Activated T-helper 1 cell treated with anti-CD3 and anti-CD28 coated beads, Interleukin-12 subunit alpha, Interleukin-12 subunit beta, Interleukin-2, Interleukin-4 antibody, amounts not matched to agents 30 ng/mL and 10 ng/mL and 1 ng/mL, durations not matched to agents 14 hours and 24 hours and 36 hours (primary cell): ENCODE measurements at regions not wholly inside any gene's neighbourhood (a gene's known extent, or its start where the extent isn't known, plus 50 kb on each side); places are given as distances from the start of the nearest gene placed in this dataset.

Source experiments
- DNase-seq: peaks from one replicate; pipeline ENCODE4 v3.0.0; 2021; ENCODE audit warnings: low spot score
- H3K27ac Mint-ChIP-seq: one replicate; pipeline ENCODE4 v1.8.0; 2021; ENCODE audit warnings: mild to moderate bottlenecking, mixed read lengths
- H3K27me3 Mint-ChIP-seq: one replicate; pipeline ENCODE4 v1.8.0; 2022; ENCODE audit warnings: mild to moderate bottlenecking, moderate library complexity, mixed read lengths; ENCODE audit not compliant: insufficient read depth
- H3K36me3 Mint-ChIP-seq: one replicate; pipeline ENCODE4 v1.8.0; 2021; ENCODE audit warnings: low read depth, mixed read lengths
- H3K4me1 Mint-ChIP-seq: one replicate; pipeline ENCODE4 v1.8.0; 2021; ENCODE audit warnings: low read depth, mixed read lengths
- H3K4me3 Mint-ChIP-seq: one replicate; pipeline ENCODE4 v1.8.0; 2021; ENCODE audit warnings: mild to moderate bottlenecking, moderate library complexity, mixed read lengths
- H3K9me3 Mint-ChIP-seq: one replicate; pipeline ENCODE4 v1.8.0; 2021; ENCODE audit warnings: mixed read lengths
- intact Hi-C: fragments of 100-400 bp; cut with micrococcal nuclease; formaldehyde crosslinking; loops from one replicate; pipeline ENCODE4 v1.15.1; 2024

GRCh38 chr17:12250973-12251372, 230.3 kb downstream of the MAP2K4 start:
- intact Hi-C loops = no loop called here
- Mint-ChIP-seq H3K4me3 (no peak overlapping the region), H3K27ac (no peak overlapping the region), H3K36me3 (no peaks in the 10 kb centered on the region), H3K9me3 (no peaks in the 10 kb centered on the region), H3K4me1 (no peaks in the 10 kb centered on the region), H3K27me3 (no peaks in the 10 kb centered on the region)
- DNase-seq = no peak

GRCh38 chr17:12252462-12252861, 231.8 kb downstream of the MAP2K4 start:
- H3K36me3 Mint-ChIP-seq = no peaks in the 10 kb centered on the region
- intact Hi-C loops = no loop called here
- no peak overlapping the region for H3K27ac Mint-ChIP-seq
- no peak overlapping the region for H3K4me3 Mint-ChIP-seq
- no peak for DNase-seq
- peaks cover 2% of the 10 kb centered on the region for H3K27me3 Mint-ChIP-seq
- H3K9me3 Mint-ChIP-seq = no peaks in the 10 kb centered on the region
- no peaks in the 10 kb centered on the region for H3K4me1 Mint-ChIP-seq

GRCh38 chr17:12254460-12254859, 233.8 kb downstream of the MAP2K4 start:
- intact Hi-C loops = no loop called here
- Mint-ChIP-seq H3K36me3 (no peaks in the 10 kb centered on the region), H3K27ac (no peak overlapping the region), H3K9me3 (no peaks in the 10 kb centered on the region), H3K4me1 (no peaks in the 10 kb centered on the region), H3K27me3 (peaks cover 2% of the 10 kb centered on the region), H3K4me3 (no peak overlapping the region)
- DNase-seq = no peak

- Mint-ChIP-seq H3K9me3 (peaks cover 6% of the 10 kb centered on the region), H3K27ac (no peak overlapping the region), H3K36me3 (no peaks in the 10 kb centered on the region), H3K4me3 (no peak overlapping the region), H3K4me1 (no peaks in the 10 kb centered on the region), H3K27me3 (peaks cover 2% of the 10 kb centered on the region)
- intact Hi-C loops = loop anchor here (5.0 kb wide), 1 partner anchor 746 kb away; no protein-coding TSS in a partner anchor
- DNase-seq = no peak
Observed at GRCh38 chr17:12256380-12256995, 235.8 kb downstream of the MAP2K4 start.

GRCh38 chr17:12257176-12257575, 236.5 kb downstream of the MAP2K4 start:
- peaks cover 13% of the 10 kb centered on the region for H3K9me3 Mint-ChIP-seq
- intact Hi-C loops = loop anchor here (5.0 kb wide), 1 partner anchor 745 kb away; no protein-coding TSS in a partner anchor
- H3K4me3 Mint-ChIP-seq = no peak overlapping the region

GRCh38 chr17:12261354-12261753, 240.7 kb downstream of the MAP2K4 start:
- intact Hi-C loops = no loop called here

More at GRCh38 chr17:12257176-12257575, 236.5 kb downstream of the MAP2K4 start:
- no peaks in the 10 kb centered on the region for H3K36me3 Mint-ChIP-seq
- peaks cover 2% of the 10 kb centered on the region for H3K27me3 Mint-ChIP-seq
- H3K4me1 Mint-ChIP-seq = no peaks in the 10 kb centered on the region
- DNase-seq = no peak
- no peak overlapping the region for H3K27ac Mint-ChIP-seq

GRCh38 chr17:12269751-12270150, 249.1 kb downstream of the MAP2K4 start:
- no peak for DNase-seq
- H3K4me3 Mint-ChIP-seq = no peak overlapping the region
- H3K4me1 Mint-ChIP-seq = no peaks in the 10 kb centered on the region
- no peaks in the 10 kb centered on the region for H3K36me3 Mint-ChIP-seq
- no peak overlapping the region for H3K27ac Mint-ChIP-seq
- intact Hi-C loops = no loop called here
- no peaks in the 10 kb centered on the region for H3K27me3 Mint-ChIP-seq
- H3K9me3 Mint-ChIP-seq = peaks cover 17% of the 10 kb centered on the region

More at GRCh38 chr17:12261354-12261753, 240.7 kb downstream of the MAP2K4 start:
- no peaks in the 10 kb centered on the region for H3K36me3 Mint-ChIP-seq
- H3K4me3 Mint-ChIP-seq = no peak overlapping the region
- DNase-seq = no peak
- peaks cover 16% of the 10 kb centered on the region for H3K9me3 Mint-ChIP-seq
- H3K27me3 Mint-ChIP-seq = peaks cover 2% of the 10 kb centered on the region
- H3K4me1 Mint-ChIP-seq = no peaks in the 10 kb centered on the region
- H3K27ac Mint-ChIP-seq = no peak overlapping the region

GRCh38 chr17:12277827-12278226, 257.1 kb downstream of the MAP2K4 start:
- no peaks in the 10 kb centered on the region for H3K27me3 Mint-ChIP-seq
- H3K4me3 Mint-ChIP-seq = no peak overlapping the region
- peaks cover 18% of the 10 kb centered on the region for H3K9me3 Mint-ChIP-seq
- H3K4me1 Mint-ChIP-seq = no peaks in the 10 kb centered on the region
- no peak overlapping the region for H3K27ac Mint-ChIP-seq
- intact Hi-C loops = no loop called here
- no peak for DNase-seq
- no peaks in the 10 kb centered on the region for H3K36me3 Mint-ChIP-seq

GRCh38 chr17:12282056-12282455, 261.4 kb downstream of the MAP2K4 start:
- Mint-ChIP-seq H3K9me3 (peaks cover 4% of the 10 kb centered on the region), H3K4me3 (no peak overlapping the region), H3K36me3 (no peaks in the 10 kb centered on the region), H3K27me3 (no peaks in the 10 kb centered on the region), H3K27ac (no peak overlapping the region), H3K4me1 (no peaks in the 10 kb centered on the region)
- no peak for DNase-seq
- intact Hi-C loops = no loop called here

- no peaks in the 10 kb centered on the region for H3K27me3 Mint-ChIP-seq
- H3K4me3 Mint-ChIP-seq = no peak overlapping the region
- intact Hi-C loops = no loop called here
Observed at GRCh38 chr17:12287953-12288352, 267.3 kb downstream of the MAP2K4 start.

GRCh38 chr17:12290207-12290606, 269.5 kb downstream of the MAP2K4 start:
- Mint-ChIP-seq H3K27me3 (no peaks in the 10 kb centered on the region), H3K36me3 (no peaks in the 10 kb centered on the region), H3K9me3 (peaks cover 20% of the 10 kb centered on the region), H3K27ac (no peak overlapping the region), H3K4me3 (no peak overlapping the region), H3K4me1 (no peaks in the 10 kb centered on the region)
- no peak for DNase-seq
- intact Hi-C loops = no loop called here

More at GRCh38 chr17:12287953-12288352, 267.3 kb downstream of the MAP2K4 start:
- no peak for DNase-seq
- no peaks in the 10 kb centered on the region for H3K4me1 Mint-ChIP-seq
- peaks cover 16% of the 10 kb centered on the region for H3K9me3 Mint-ChIP-seq
- H3K36me3 Mint-ChIP-seq = no peaks in the 10 kb centered on the region
- H3K27ac Mint-ChIP-seq = no peak overlapping the region

GRCh38 chr17:12296209-12296625, 275.5 kb downstream of the MAP2K4 start:
- H3K4me1 Mint-ChIP-seq = no peaks in the 10 kb centered on the region
- no peaks in the 10 kb centered on the region for H3K27me3 Mint-ChIP-seq
- no peaks in the 10 kb centered on the region for H3K36me3 Mint-ChIP-seq
- H3K4me3 Mint-ChIP-seq = no peak overlapping the region
- H3K27ac Mint-ChIP-seq = no peak overlapping the region
- intact Hi-C loops = no loop called here
- peaks cover 34% of the 10 kb centered on the region for H3K9me3 Mint-ChIP-seq
- DNase-seq = no peak

- intact Hi-C loops = no loop called here
- no peaks in the 10 kb centered on the region for H3K4me1 Mint-ChIP-seq
- H3K9me3 Mint-ChIP-seq = peaks cover 24% of the 10 kb centered on the region
- no peak overlapping the region for H3K4me3 Mint-ChIP-seq
- DNase-seq = no peak
- no peaks in the 10 kb centered on the region for H3K27me3 Mint-ChIP-seq
- H3K36me3 Mint-ChIP-seq = no peaks in the 10 kb centered on the region
- H3K27ac Mint-ChIP-seq = no peak overlapping the region
Observed at GRCh38 chr17:12301551-12301950, 280.9 kb downstream of the MAP2K4 start.

GRCh38 chr17:12302711-12303110, 282.0 kb downstream of the MAP2K4 start:
- Mint-ChIP-seq H3K27ac (no peak overlapping the region), H3K4me3 (no peak overlapping the region), H3K9me3 (peaks cover 17% of the 10 kb centered on the region), H3K27me3 (no peaks in the 10 kb centered on the region), H3K36me3 (no peaks in the 10 kb centered on the region), H3K4me1 (no peaks in the 10 kb centered on the region)
- DNase-seq = no peak
- intact Hi-C loops = no loop called here
